PC-9 (cell line): ENCODE measurements at regions not wholly inside any gene's neighbourhood (a gene's known extent, or its start where the extent isn't known, plus 50 kb on each side); places are given as distances from the start of the nearest gene placed in this dataset.
"Not testable (repeated sequence)": the region's sequence is repeated elsewhere in the genome, so short reads cannot be mapped to it uniquely, and the experiment has no call there.

Experiments used
- BruUV-seq: library from RNA; stranded (reverse); fragments of 400-500 nt; replicated peaks from 2 replicates; lab custom pipeline; 2021; lab: Mats Ljungman, UMichigan
- CTCF ChIA-PET: fragments of 300-600 bp; sonication (Branson Sonifier 250); formaldehyde crosslinking; loops from one replicate; lab custom pipeline; 2022; ENCODE audit warnings: antibody characterized with exemption; lab: Charles Lee
- POLR2A ChIA-PET: fragments of 300-600 bp; sonication (Branson Sonifier 250); formaldehyde crosslinking; loops from one replicate; lab custom pipeline; 2022; ENCODE audit warnings: antibody characterized with exemption; ENCODE audit not compliant: unreplicated experiment; lab: Charles Lee
- DNase-seq, 2 experiments: peaks; one replicate each; pipeline versions ENCODE4 v3.0.0 to v3.0.0-alpha.2; 2015 to 2022; ENCODE audit warnings: mixed read lengths in 1 of 2
- H2AFZ ChIP-seq: fragments of 200-600 bp; sonication (generic); 2 replicates; pipeline ENCODE4 v1.8.1; 2017; ENCODE audit warnings: antibody characterized with exemption
- H3F3A ChIP-seq: fragments of 200-600 bp; sonication (generic); 2 replicates; pipeline ENCODE4 v1.8.1; 2017; ENCODE audit warnings: antibody characterized with exemption, mild to moderate bottlenecking, low read depth; ENCODE audit not compliant: insufficient read depth
- H3K27ac ChIP-seq: fragments of 200-600 bp; sonication (generic); 2 replicates; pipeline ENCODE4 v1.6.1; 2016; ENCODE audit warnings: mixed run types
- H3K27me3 ChIP-seq: fragments of 200-600 bp; sonication (generic); 2 replicates; pipeline ENCODE4 v1.6.1; 2016; ENCODE audit warnings: low read depth, mixed run types; ENCODE audit not compliant: insufficient read depth
- H3K36me3 ChIP-seq: fragments of 200-600 bp; sonication (generic); 2 replicates; pipeline ENCODE4 v1.6.1; 2016; ENCODE audit warnings: low read depth, mixed run types
- H3K4me1 ChIP-seq: fragments of 200-600 bp; sonication (generic); replicated peaks from 2 replicates; pipeline ENCODE4 v1.6.1; 2016; ENCODE audit warnings: mixed run types; ENCODE audit not compliant: insufficient read depth
- H3K4me2 ChIP-seq: fragments of 200-600 bp; sonication (generic); 2 replicates; pipeline ENCODE4 v1.6.1; 2017; ENCODE audit warnings: mixed run types
- H3K4me3 ChIP-seq: fragments of 200-600 bp; sonication (generic); 2 replicates; pipeline ENCODE4 v1.6.1; 2016; ENCODE audit warnings: mixed run types
- H3K79me2 ChIP-seq: fragments of 200-600 bp; sonication (generic); 2 replicates; pipeline ENCODE4 v1.6.1; 2017; ENCODE audit warnings: low read depth, mixed run types
- H3K9me2 ChIP-seq: fragments of 200-600 bp; sonication (generic); 2 replicates; pipeline ENCODE4 v1.8.1; 2017; ENCODE audit warnings: mild to moderate bottlenecking; ENCODE audit not compliant: insufficient read depth
- H3K9me3 ChIP-seq: fragments of 200-600 bp; sonication (generic); 2 replicates; pipeline ENCODE4 v1.8.1; 2016; ENCODE audit warnings: low read depth; ENCODE audit not compliant: insufficient read depth
- H4K20me1 ChIP-seq: fragments of 200-600 bp; sonication (generic); 2 replicates; pipeline ENCODE4 v1.8.1; 2017; ENCODE audit not compliant: insufficient read depth
- EZH2 ChIP-seq: fragments of 200-600 bp; sonication (generic); IDR thresholded peaks from 2 replicates; pipeline ENCODE4 v1.8.0; 2017; ENCODE audit warnings: antibody characterized with exemption, low read depth
- intact Hi-C: fragments of 100-400 bp; cut with micrococcal nuclease; formaldehyde crosslinking; loops from one replicate; pipeline ENCODE4 v1.10.0; 2022; ENCODE audit not compliant: unreplicated experiment
- TF ChIP-seq, protein P1 (sequence below): fragments of 200-600 bp; sonication (generic); conservative IDR thresholded peaks from 2 replicates; pipeline ENCODE4 v1.6.1; 2017; ENCODE audit warnings: mixed run types, antibody characterized with exemption, mild to moderate bottlenecking, moderate library complexity

DNA sequence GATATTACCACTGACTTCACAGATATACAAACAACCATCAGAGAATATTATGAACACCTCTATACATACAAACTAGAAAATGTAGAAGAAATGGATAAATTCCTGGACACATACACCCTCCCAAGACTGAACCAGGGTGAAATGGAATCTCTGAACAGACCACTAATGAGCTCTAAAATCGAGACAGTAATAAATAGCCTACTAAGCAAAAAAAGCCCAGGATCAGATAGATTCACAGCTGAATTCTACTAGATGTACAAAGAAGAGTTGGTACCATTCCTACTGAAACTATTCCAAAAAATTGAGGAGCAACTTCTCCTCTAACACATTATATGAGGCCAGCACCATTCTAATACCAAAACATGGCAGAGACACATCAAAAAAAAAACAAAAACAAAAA is 837.7 kb downstream of the FSCB start:
- Histone ChIP-seq H3K4me3 (no peak overlapping the region), H3K9me2 (no peaks in the 10 kb centered on the region; the same call in 1 of the 2 replicates), H3K27ac (no peak overlapping the region), H4K20me1 (no peaks in the 10 kb centered on the region), H3F3A (no peaks in the 10 kb centered on the region), H3K36me3 (no peaks in the 10 kb centered on the region), H2AFZ (no peak overlapping the region), H3K9me3 (no peaks in the 10 kb centered on the region), H3K79me2 (no peaks in the 10 kb centered on the region), H3K27me3 (no peaks in the 10 kb centered on the region), H3K4me2 (no peak overlapping the region), H3K4me1 (no peaks in the 10 kb centered on the region)
- no TSS peak for BruUV-seq
- DNase-seq: no peak
- CTCF ChIA-PET: no interaction called here
- POLR2A ChIA-PET: interaction anchor here (0.7 kb wide), 1 partner anchor 1266 kb away, joined by 4 read pairs; no protein-coding TSS in a partner anchor
- TF ChIP-seq, protein P1, sequence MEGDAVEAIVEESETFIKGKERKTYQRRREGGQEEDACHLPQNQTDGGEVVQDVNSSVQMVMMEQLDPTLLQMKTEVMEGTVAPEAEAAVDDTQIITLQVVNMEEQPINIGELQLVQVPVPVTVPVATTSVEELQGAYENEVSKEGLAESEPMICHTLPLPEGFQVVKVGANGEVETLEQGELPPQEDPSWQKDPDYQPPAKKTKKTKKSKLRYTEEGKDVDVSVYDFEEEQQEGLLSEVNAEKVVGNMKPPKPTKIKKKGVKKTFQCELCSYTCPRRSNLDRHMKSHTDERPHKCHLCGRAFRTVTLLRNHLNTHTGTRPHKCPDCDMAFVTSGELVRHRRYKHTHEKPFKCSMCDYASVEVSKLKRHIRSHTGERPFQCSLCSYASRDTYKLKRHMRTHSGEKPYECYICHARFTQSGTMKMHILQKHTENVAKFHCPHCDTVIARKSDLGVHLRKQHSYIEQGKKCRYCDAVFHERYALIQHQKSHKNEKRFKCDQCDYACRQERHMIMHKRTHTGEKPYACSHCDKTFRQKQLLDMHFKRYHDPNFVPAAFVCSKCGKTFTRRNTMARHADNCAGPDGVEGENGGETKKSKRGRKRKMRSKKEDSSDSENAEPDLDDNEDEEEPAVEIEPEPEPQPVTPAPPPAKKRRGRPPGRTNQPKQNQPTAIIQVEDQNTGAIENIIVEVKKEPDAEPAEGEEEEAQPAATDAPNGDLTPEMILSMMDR: no peak
- no peak for TF ChIP-seq EZH2
- intact Hi-C loops: no loop called here

DNA sequence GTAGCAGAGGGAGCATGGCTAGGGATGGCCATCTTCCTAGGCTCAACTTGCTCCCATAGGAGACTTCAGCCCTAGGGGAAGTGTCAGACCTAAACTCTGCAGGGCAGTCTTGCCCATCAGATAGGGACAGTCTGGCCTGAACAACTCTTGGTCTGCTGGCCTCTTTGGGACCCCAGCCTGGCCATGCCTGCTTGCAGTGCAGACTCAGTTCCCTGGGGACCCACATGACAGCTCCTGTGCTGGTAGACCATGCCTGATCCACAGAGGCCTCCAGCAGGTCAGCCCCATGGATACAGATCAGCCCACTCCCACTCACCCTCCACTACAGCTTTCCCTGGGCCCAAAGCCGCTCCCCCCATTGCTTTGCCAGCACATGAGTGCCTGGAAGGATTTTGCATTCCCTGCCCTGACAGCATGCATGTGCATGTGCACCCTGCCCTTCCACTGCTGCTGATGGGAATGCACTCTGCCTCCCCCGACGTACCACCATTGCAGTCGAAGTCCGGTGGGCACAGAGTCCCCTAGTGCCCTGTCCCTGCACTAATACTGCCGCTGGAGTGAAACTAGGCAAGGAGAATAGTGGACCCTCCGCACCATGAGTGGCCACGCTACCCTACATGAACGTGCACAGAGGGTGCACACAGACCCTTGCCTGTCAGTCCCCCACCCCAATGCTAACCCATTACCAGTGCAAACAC is 841.4 kb downstream of the FSCB start:
- Histone ChIP-seq H3K4me3 (no peak overlapping the region), H3K27ac (no peak overlapping the region), H3K4me1 (no peaks in the 10 kb centered on the region), H2AFZ (no peak overlapping the region), H3K36me3 (no peaks in the 10 kb centered on the region), H3K27me3 (no peaks in the 10 kb centered on the region), H3F3A (no peaks in the 10 kb centered on the region), H3K9me3 (no peaks in the 10 kb centered on the region), H3K4me2 (no peak overlapping the region), H4K20me1 (no peaks in the 10 kb centered on the region), H3K9me2 (no peaks in the 10 kb centered on the region; the same call in 1 of the 2 replicates), H3K79me2 (no peaks in the 10 kb centered on the region)
- ChIA-PET CTCF (no interaction called here), POLR2A (no interaction called here)
- intact Hi-C loops: no loop called here
- TF ChIP-seq, protein P1: no peak
- TF ChIP-seq EZH2: no peak
- no TSS peak for BruUV-seq
- DNase-seq: no peak

DNA sequence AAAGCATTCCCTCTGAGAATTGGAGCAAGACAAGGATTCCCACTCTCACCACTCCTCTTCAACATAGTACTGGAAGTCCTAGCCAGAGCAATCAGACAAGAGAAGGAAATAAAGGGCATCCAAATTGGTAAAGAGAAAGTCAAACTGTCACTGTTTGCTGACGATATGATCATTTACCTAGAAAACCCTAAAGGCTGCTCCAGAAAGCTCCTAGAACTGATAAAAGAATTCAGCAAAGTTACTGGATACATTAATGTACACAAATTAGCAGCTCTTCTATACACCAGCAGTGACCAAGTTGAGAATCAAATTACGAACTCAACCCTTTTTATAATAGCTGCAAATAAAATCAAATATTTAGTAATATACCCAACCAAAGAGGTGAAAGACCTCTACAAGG is 851.9 kb downstream of the FSCB start:
- POLR2A ChIA-PET, H3K79me2 ChIP-seq, DNase-seq, CTCF ChIA-PET, H3K9me2 ChIP-seq, H3K9me3 ChIP-seq, H3K4me2 ChIP-seq, H2AFZ ChIP-seq, H3K27ac ChIP-seq, H3K4me3 ChIP-seq, H3K27me3 ChIP-seq, H3K36me3 ChIP-seq, BruUV-seq, intact Hi-C loops, H4K20me1 ChIP-seq, H3F3A ChIP-seq, H3K4me1 ChIP-seq: not testable (repeated sequence)

DNA sequence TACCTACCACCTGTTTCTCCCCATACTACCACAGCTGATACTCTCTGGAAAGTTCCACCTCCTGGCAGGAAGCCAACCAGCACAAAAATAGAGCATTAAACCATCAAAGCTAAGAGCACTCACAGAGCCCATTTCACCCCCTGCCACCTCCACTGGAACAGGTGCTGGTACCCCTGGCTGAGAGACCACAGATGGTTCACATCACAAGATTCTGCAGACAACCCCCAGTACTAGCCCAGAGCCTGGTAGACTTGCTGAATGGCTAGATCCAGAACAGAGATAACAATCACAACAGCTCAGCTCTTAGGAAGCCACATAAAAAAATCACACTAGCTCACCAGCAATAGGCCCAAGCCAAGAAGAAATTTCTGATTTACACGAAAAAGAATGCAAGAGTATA is 855.2 kb downstream of the FSCB start:
- Histone ChIP-seq H3K4me1 (no peaks in the 10 kb centered on the region), H3K36me3 (no peaks in the 10 kb centered on the region), H3K9me2 (no peaks in the 10 kb centered on the region), H4K20me1 (no peaks in the 10 kb centered on the region), H3K9me3 (no peaks in the 10 kb centered on the region), H3K79me2 (no peaks in the 10 kb centered on the region), H2AFZ (no peak overlapping the region), H3K4me2 (no peak overlapping the region), H3K27ac (no peak overlapping the region), H3K27me3 (no peaks in the 10 kb centered on the region), H3K4me3 (no peak overlapping the region), H3F3A (no peaks in the 10 kb centered on the region)
- POLR2A ChIA-PET: no interaction called here
- DNase-seq: no peak
- CTCF ChIA-PET: no interaction called here
- TF ChIP-seq, protein P1: no peak
- TF ChIP-seq EZH2: no peak
- intact Hi-C loops: no loop called here
- no TSS peak for BruUV-seq
